ENCODE measurements at regions not wholly inside any gene's neighbourhood (a gene's known extent, or its start where the extent isn't known, plus 50 kb on each side); places are given as distances from the start of the nearest gene placed in this dataset.

DNA sequence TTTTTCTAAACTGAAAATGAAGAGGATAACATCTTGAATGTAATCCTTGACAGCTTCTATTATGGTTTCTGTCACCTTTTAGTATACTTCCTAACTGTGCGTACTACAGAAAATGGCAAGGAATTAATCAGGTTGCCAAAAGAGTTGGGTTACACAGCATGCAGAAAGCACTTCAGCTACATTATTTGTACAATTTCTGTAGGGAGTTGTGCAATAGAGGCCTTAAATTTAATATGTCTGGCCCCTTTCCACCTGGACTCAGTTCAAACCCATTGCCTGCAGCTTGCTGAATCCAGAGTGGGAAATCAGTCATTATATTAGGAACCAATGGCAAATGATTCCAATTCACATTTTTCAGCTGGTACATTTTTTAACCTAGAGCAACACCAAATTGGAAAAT lies 549.7 kb downstream of the CSNK1G3 start:
- Histone ChIP-seq H3K36me3 (no peaks in the 10 kb centered on the region), H3K9me3 (replicated peaks) (no peaks in the 10 kb centered on the region; the same call in 1 of the 2 replicates), H3K4me3 (no peak overlapping the region), H3K4me1 (peaks cover 7% of the 10 kb centered on the region), H3K27me3 (no peaks in the 10 kb centered on the region), H3K27ac (no peak overlapping the region)
- no peak for DNase-seq

- H3K4me1 ChIP-seq: peaks cover 8% of the 10 kb centered on the region
- no peak overlapping the region for H3K4me3 ChIP-seq
- no peak for DNase-seq
- no peak overlapping the region for H3K27ac ChIP-seq
- H3K36me3 ChIP-seq: no peaks in the 10 kb centered on the region
- no peaks in the 10 kb centered on the region; the same call in 1 of the 2 replicates for H3K9me3 ChIP-seq (replicated peaks)
- H3K27me3 ChIP-seq: no peaks in the 10 kb centered on the region
Observed at GRCh38 chr5:124061068-124061430, 549.1 kb downstream of the CSNK1G3 start.

DNA sequence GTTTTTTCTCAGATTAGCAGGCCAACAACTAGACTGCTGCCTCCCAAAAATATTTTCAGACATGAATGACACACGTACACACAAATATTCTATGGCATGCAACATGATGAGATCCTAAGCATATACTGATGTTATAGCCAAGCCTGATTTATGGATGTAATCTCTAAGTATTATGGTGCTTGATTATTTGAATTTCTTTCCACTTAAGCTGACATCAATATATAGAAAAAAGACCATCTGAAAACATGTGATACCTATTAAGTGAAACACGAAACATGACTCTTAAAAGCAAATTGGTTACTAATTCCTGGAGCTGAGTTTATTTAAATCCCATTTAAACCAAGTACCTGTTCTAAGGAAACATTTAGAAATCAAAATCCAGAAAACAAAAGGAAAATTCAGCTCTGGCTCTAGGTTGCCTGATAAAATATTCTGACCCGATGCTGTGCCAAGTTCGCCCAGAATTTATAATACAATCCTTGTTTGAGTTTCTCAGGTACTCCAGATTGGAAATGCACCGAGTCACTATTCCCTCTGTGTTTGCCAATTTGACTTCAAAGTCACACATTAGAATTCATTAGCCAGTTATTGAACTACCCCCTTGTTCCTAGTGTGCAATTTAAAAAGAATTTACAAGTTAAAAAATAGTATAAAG lies 548.6 kb downstream of the CSNK1G3 start:
- Histone ChIP-seq H3K4me3 (no peak overlapping the region), H3K27me3 (no peaks in the 10 kb centered on the region), H3K9me3 (replicated peaks) (no peaks in the 10 kb centered on the region; the same call in 1 of the 2 replicates), H3K27ac (no peak overlapping the region), H3K36me3 (no peaks in the 10 kb centered on the region), H3K4me1 (peaks cover 8% of the 10 kb centered on the region)
- DNase-seq: no peak

DNA sequence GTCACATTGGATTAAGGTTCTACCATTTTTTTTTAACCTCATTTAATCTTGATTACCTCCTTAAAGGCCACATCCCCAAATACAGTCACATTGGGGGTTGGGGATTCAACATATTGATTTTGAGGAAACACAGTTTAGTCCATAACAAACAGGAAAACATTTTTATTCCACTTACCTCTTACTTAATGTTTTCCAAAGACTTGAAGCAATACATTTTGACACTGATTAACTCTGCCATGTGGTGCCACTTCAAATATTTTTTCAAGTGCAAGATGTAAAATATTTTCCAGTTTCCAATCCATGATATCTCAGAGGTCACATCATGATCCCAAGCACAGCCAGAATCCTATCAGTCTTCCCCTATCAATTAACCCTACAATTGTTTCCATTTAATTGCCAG lies 548.0 kb downstream of the CSNK1G3 start:
- H3K27ac ChIP-seq: no peak overlapping the region
- no peak for DNase-seq

GRCh38 chr5:124059200-124059599 lies 547.2 kb downstream of the CSNK1G3 start:
- Histone ChIP-seq H3K9me3 (replicated peaks) (no peaks in the 10 kb centered on the region; the same call in 1 of the 2 replicates), H3K4me3 (no peak overlapping the region), H3K36me3 (no peaks in the 10 kb centered on the region), H3K27ac (no peak overlapping the region), H3K4me1 (peaks cover 8% of the 10 kb centered on the region), H3K27me3 (no peaks in the 10 kb centered on the region)
- no peak for DNase-seq

More for the DNA sequence above, 548.0 kb downstream of the CSNK1G3 start:
- no peaks in the 10 kb centered on the region; the same call in 1 of the 2 replicates for H3K9me3 ChIP-seq (replicated peaks)
- H3K4me3 ChIP-seq: no peak overlapping the region
- H3K36me3 ChIP-seq: no peaks in the 10 kb centered on the region
- no peaks in the 10 kb centered on the region for H3K27me3 ChIP-seq
- H3K4me1 ChIP-seq: peaks cover 8% of the 10 kb centered on the region

DNA sequence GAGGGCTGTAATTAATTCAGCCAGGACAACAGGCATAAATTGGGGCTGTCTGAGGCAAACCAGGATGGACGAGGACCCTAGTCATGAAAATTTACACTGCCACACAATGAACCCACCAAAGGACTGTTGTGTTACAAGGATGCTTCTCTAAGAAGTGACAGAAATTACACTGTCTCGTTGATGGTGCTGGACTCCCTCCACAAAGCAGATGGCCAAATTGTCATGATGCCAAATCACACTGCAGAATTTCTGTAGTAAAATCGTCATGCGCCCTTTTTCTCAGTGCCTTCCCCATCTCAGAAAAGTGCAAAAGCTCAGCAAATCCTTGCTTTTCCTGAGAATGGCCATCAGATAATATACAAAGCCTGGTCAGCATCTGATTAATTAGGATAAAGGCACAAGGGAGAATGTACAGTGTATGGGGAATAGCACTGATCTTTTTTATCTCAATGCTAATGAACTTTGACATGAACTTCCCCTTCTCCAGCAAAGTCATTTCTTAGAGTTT lies 545.8 kb downstream of the CSNK1G3 start:
- no peaks in the 10 kb centered on the region for H3K36me3 ChIP-seq
- peaks cover 8% of the 10 kb centered on the region for H3K4me1 ChIP-seq
- no peaks in the 10 kb centered on the region; the same call in 1 of the 2 replicates for H3K9me3 ChIP-seq (replicated peaks)
- peak in 1 of 2 experiments; percentile 5 for DNase-seq
- no peak overlapping the region for H3K4me3 ChIP-seq
- no peak overlapping the region for H3K27ac ChIP-seq
- H3K27me3 ChIP-seq: no peaks in the 10 kb centered on the region

GRCh38 chr5:124056991-124057723 lies 545.2 kb downstream of the CSNK1G3 start:
- DNase-seq: peak; percentile 48 to 72
- H3K27ac ChIP-seq: no peak overlapping the region

DNA sequence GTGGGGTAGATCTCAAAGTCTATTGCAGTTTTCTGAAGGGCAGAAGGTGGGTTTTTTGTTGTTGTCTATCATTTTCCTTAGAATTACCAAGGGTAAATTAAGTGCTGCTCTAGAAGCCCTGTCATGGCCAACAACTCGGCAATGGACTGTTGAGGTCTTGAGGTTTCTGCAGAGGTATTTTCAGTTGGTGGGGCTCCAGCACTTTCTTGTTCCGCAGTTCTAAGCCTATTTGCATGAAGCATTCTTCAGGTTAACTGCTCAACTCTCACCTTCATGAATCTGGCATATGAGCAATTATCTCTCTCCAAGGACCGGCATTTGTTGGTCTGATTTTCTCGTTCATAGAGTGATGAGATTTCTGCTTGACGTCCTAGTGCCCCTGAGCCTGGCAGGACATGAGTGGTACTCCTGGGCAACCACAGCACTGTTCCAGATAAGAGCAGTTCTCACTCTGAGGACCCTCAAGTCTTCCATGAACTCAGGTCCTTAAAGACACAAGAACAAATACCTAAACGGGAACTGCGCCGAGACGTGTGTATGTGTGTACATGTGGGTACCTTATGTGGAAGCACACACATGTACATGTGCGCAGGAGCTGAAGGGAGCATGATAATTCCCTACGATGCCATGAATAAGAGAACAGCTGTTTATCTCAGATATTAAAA lies 544.5 kb downstream of the CSNK1G3 start:
- no peaks in the 10 kb centered on the region; the same call in 1 of the 2 replicates for H3K9me3 ChIP-seq (replicated peaks)
- H3K4me1 ChIP-seq: peaks cover 8% of the 10 kb centered on the region
- H3K27me3 ChIP-seq: no peaks in the 10 kb centered on the region
- no peak for DNase-seq
- no peaks in the 10 kb centered on the region for H3K36me3 ChIP-seq
- H3K4me3 ChIP-seq: no peak overlapping the region
- no peak overlapping the region for H3K27ac ChIP-seq

More at GRCh38 chr5:124056991-124057723, 545.2 kb downstream of the CSNK1G3 start:
- H3K36me3 ChIP-seq: no peaks in the 10 kb centered on the region
- no peak overlapping the region for H3K4me3 ChIP-seq
- H3K4me1 ChIP-seq: peaks cover 8% of the 10 kb centered on the region
- H3K9me3 ChIP-seq (replicated peaks): no peaks in the 10 kb centered on the region; the same call in 1 of the 2 replicates
- H3K27me3 ChIP-seq: no peaks in the 10 kb centered on the region

GRCh38 chr5:124055751-124056150 lies 543.8 kb downstream of the CSNK1G3 start:
- Histone ChIP-seq H3K27ac (no peak overlapping the region), H3K4me1 (peaks cover 8% of the 10 kb centered on the region), H3K4me3 (no peak overlapping the region), H3K36me3 (no peaks in the 10 kb centered on the region), H3K9me3 (replicated peaks) (no peaks in the 10 kb centered on the region; the same call in 1 of the 2 replicates), H3K27me3 (no peaks in the 10 kb centered on the region)
- no peak for DNase-seq

GRCh38 chr5:124054564-124054963 lies 542.6 kb downstream of the CSNK1G3 start:
- Histone ChIP-seq H3K9me3 (replicated peaks) (no peaks in the 10 kb centered on the region; the same call in 1 of the 2 replicates), H3K36me3 (no peaks in the 10 kb centered on the region), H3K4me1 (peaks cover 8% of the 10 kb centered on the region), H3K27me3 (no peaks in the 10 kb centered on the region), H3K27ac (no peak overlapping the region), H3K4me3 (no peak overlapping the region)
- DNase-seq: no peak

DNA sequence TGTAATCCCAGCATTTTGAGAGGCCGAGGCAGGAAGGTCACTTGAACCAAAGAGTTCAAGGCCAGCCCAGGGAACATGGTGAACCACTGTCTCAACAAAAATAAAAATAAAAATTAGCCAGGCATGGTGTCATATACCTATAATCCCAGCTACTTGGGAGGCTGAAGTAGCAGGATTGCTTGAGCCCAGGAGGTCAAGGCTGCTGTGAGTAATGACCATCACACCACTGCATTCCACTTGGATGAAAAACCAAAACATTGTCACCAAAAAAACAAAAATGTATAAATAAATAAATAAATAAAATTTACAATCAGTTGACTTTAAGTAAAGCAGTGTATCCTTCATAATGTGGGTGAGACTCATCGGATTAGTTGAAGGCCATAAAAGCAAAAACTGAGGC lies 541.4 kb downstream of the CSNK1G3 start:
- DNase-seq: no peak
- Histone ChIP-seq H3K4me3 (no peak overlapping the region), H3K4me1 (peaks cover 8% of the 10 kb centered on the region), H3K9me3 (replicated peaks) (no peaks in the 10 kb centered on the region; the same call in 1 of the 2 replicates), H3K36me3 (no peaks in the 10 kb centered on the region), H3K27ac (no peak overlapping the region), H3K27me3 (no peaks in the 10 kb centered on the region)

- Histone ChIP-seq H3K9me3 (replicated peaks) (no peaks in the 10 kb centered on the region), H3K27ac (no peak overlapping the region), H3K4me1 (peaks cover 6% of the 10 kb centered on the region), H3K4me3 (no peak overlapping the region), H3K27me3 (no peaks in the 10 kb centered on the region), H3K36me3 (no peaks in the 10 kb centered on the region)
- no peak for DNase-seq
Observed at GRCh38 chr5:124052201-124052600, 540.2 kb downstream of the CSNK1G3 start.

DNA sequence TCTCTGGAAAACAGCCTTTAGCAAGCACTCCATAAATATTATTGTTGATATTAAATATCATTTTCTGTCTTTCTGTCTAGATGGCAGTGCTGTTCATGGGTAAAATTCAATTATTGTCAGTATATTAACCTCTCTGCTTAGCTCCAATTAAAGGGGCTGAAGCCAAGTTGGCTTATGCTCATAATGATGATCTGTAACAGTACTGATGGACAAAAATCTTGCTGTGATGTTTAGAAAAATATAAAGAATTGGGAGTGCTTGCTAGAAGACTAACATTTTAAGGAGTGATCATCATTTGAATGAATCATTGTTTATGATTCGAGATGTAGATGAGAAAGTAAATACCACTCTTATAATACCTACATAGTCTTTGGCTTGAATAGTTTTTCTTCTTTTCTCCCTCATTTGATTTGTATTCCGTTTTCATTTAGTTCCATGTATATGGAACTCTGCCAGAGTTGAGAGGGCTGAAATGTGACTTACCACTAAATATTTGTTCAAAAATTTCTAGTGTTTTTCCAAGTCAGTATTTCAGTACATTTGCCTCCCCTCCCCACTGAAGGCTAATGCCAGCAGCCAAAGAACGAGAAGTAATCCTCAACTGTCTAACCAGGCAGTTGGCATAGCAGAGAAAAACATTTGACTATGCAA lies 538.3 kb downstream of the CSNK1G3 start:
- no peak overlapping the region for H3K4me3 ChIP-seq
- H3K27ac ChIP-seq: no peak overlapping the region
- H3K4me1 ChIP-seq: no peaks in the 10 kb centered on the region
- no peaks in the 10 kb centered on the region for H3K9me3 ChIP-seq (replicated peaks)
- H3K27me3 ChIP-seq: no peaks in the 10 kb centered on the region
- DNase-seq: no peak
- H3K36me3 ChIP-seq: no peaks in the 10 kb centered on the region

DNA sequence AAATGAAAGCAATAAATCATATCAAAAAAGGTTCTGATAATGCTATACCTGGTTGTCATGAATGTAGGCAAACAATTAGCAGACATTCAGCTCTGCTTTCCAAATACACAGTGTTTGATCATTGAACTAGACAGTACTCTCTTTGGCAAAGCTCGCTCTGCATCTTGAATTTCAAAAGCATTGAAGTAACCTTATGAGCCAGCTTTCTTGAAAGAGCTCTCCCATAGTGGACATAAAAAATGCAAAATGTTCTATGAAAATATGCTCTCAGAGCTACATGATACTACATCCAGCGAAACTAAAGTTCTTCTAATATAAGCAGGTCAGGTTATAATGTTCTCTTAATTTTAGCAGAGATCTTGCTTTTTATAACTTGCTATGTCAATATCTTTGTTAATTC lies 533.4 kb downstream of the CSNK1G3 start:
- Histone ChIP-seq H3K4me3 (no peak overlapping the region), H3K27me3 (no peaks in the 10 kb centered on the region), H3K4me1 (no peaks in the 10 kb centered on the region), H3K36me3 (no peaks in the 10 kb centered on the region), H3K9me3 (replicated peaks) (no peaks in the 10 kb centered on the region), H3K27ac (no peak overlapping the region)
- no peak for DNase-seq

All from SJCRH30 (cell line).